Right lobe of liver (tissue), 4 donors: ENCODE measurements at regions not wholly inside any gene's neighbourhood (a gene's known extent, or its start where the extent isn't known, plus 50 kb on each side); places are given as distances from the start of the nearest gene placed in this dataset.

Experiments used
- CTCF ChIP-seq, 4 donors: fragments of 200-600 bp in 3 of 4; fragments of 450-650 bp in 1 of 4; IDR thresholded peaks; one replicate each; pipeline versions ENCODE4 v1.5.1 to v1.8.0; 2016 to 2022; ENCODE audit warnings: antibody characterized with exemption in 4 of 4, mild to moderate bottlenecking in 2 of 4
- POLR2A ChIP-seq: fragments of 450-650 bp; IDR thresholded peaks from one replicate; pipeline ENCODE4 v1.6.1; 2017; ENCODE audit warnings: antibody characterized with exemption, mild to moderate bottlenecking
- donor health status: DM: no; HTN: no; CAD: no.
- donor health status: DM: no; HTN: no; CAD: no.
- donor health status: DM: no; HTN: yes; CAD: no.

GRCh38 chr13:30085087-30085486 lies 222.3 kb downstream of the KATNAL1 start:
- TF ChIP-seq CTCF (IDR thresholded peaks at IDR 0.05) (no peak), POLR2A (no peak)
